Nephron progenitor cell (in vitro differentiated cells): ENCODE measurements at regions not wholly inside any gene's neighbourhood (a gene's known extent, or its start where the extent isn't known, plus 50 kb on each side); places are given as distances from the start of the nearest gene placed in this dataset.
A peak's percentile ranks its signal among the peaks of the same experiment; 100 is the strongest.

Experiments used
- DNase-seq: peaks from one replicate; pipeline ENCODE4 v3.0.0; 2021
- H3K27ac Mint-ChIP-seq: 2 replicates; pipeline ENCODE4 v1.8.0; 2021; ENCODE audit warnings: mild to moderate bottlenecking, moderate library complexity, mixed read lengths
- H3K27me3 Mint-ChIP-seq: 2 replicates; pipeline ENCODE4 v1.8.0; 2021; ENCODE audit warnings: mild to moderate bottlenecking, low read depth, mixed read lengths; ENCODE audit not compliant: poor library complexity
- H3K36me3 Mint-ChIP-seq: 2 replicates; pipeline ENCODE4 v1.8.0; 2021; ENCODE audit warnings: low read depth, mixed read lengths
- H3K4me1 Mint-ChIP-seq: 2 replicates; pipeline ENCODE4 v1.8.0; 2021; ENCODE audit warnings: mixed read lengths
- H3K4me3 Mint-ChIP-seq: 2 replicates; pipeline ENCODE4 v1.8.0; 2021; ENCODE audit warnings: mild to moderate bottlenecking, moderate library complexity, mixed read lengths
- H3K9me3 Mint-ChIP-seq: 2 replicates; pipeline ENCODE4 v1.8.0; 2021; ENCODE audit warnings: mild to moderate bottlenecking, moderate library complexity, mixed read lengths
- TF ChIP-seq, protein P1 (sequence below): fragments of 200-600 bp; sonication (generic); IDR thresholded peaks from 2 replicates; pipeline ENCODE4 v1.5.0; 2021; ENCODE audit warnings: antibody characterized with exemption

DNA sequence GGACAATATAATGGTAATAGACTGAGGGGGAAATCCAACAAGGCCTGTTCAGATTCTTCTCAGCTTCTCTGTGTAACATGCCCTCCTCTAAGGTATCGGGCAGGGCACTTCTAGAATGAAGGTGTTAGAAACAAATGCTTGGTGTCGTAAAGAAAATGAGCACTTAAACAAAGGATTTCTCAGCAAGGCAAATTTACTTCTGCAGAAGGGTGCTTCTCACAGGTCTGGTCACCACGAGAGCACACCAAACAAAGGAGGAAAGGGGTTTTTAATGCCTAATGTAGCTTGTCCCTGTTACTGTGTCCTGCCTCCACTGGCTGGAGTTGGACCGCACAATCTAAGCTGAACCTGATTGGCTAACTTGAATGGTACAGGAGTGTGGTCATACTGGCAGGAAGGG is 642.6 kb upstream of the CDH8 start:
- Mint-ChIP-seq H3K4me1 (peaks cover 18% of the 10 kb centered on the region), H3K4me3 (no peak overlapping the region), H3K36me3 (peaks cover 13% of the 10 kb centered on the region), H3K27me3 (no peaks in the 10 kb centered on the region), H3K9me3 (peaks cover 63% of the 10 kb centered on the region), H3K27ac (no peak overlapping the region)
- TF ChIP-seq, protein P1, sequence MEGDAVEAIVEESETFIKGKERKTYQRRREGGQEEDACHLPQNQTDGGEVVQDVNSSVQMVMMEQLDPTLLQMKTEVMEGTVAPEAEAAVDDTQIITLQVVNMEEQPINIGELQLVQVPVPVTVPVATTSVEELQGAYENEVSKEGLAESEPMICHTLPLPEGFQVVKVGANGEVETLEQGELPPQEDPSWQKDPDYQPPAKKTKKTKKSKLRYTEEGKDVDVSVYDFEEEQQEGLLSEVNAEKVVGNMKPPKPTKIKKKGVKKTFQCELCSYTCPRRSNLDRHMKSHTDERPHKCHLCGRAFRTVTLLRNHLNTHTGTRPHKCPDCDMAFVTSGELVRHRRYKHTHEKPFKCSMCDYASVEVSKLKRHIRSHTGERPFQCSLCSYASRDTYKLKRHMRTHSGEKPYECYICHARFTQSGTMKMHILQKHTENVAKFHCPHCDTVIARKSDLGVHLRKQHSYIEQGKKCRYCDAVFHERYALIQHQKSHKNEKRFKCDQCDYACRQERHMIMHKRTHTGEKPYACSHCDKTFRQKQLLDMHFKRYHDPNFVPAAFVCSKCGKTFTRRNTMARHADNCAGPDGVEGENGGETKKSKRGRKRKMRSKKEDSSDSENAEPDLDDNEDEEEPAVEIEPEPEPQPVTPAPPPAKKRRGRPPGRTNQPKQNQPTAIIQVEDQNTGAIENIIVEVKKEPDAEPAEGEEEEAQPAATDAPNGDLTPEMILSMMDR, result no peak
- no peak for DNase-seq

DNA sequence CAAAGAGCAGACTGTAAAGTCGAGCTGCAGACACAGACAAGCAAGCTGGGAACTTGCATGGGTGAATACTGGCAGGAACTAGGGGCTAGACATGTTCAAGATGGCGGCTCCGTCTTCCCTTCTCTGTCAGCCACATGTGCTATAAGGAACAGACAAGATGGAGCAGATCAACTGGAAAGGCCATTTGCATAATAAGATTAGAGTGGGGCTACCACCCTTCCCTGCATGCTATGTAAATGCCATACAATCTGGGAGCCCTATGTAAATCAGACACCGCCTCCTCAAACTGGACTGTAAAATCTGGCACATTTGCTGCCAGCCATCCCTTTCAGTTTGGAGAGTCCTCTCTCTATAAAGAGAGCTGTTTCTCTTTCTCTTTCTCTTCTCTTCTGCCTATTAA is 640.1 kb upstream of the CDH8 start:
- no peak overlapping the region for H3K4me3 Mint-ChIP-seq
- no peaks in the 10 kb centered on the region for H3K27me3 Mint-ChIP-seq
- H3K4me1 Mint-ChIP-seq, result peaks cover 6% of the 10 kb centered on the region
- no peak overlapping the region for H3K27ac Mint-ChIP-seq
- TF ChIP-seq, protein P1, result no peak
- DNase-seq, result no peak
- peaks cover 13% of the 10 kb centered on the region for H3K36me3 Mint-ChIP-seq
- peaks cover 44% of the 10 kb centered on the region for H3K9me3 Mint-ChIP-seq

DNA sequence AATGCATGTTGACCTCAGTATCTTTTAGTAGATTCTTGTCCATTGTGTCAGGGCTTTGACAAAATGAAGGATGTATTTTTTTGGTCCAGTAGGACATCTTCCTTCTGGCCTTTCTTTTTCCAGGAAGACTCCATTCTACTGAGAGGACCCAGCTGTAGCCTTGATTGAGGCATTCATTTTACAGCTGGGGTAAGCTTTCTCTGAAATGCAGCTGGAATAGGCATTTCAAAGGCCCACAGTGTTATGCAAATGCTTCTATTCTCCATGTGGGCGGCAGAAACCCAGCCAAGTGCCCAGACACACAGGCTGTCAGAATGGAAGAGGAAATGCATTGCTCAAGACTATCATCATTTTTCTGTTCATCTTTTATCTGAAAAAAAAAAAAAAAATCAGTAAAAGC is 629.0 kb upstream of the CDH8 start:
- peaks cover 24% of the 10 kb centered on the region for H3K9me3 Mint-ChIP-seq
- no peak overlapping the region for H3K27ac Mint-ChIP-seq
- peaks cover 4% of the 10 kb centered on the region for H3K36me3 Mint-ChIP-seq
- H3K27me3 Mint-ChIP-seq, result peaks cover 3% of the 10 kb centered on the region
- H3K4me1 Mint-ChIP-seq, result no peaks in the 10 kb centered on the region
- H3K4me3 Mint-ChIP-seq, result no peak overlapping the region
- TF ChIP-seq, protein P1, result no peak
- no peak for DNase-seq

DNA sequence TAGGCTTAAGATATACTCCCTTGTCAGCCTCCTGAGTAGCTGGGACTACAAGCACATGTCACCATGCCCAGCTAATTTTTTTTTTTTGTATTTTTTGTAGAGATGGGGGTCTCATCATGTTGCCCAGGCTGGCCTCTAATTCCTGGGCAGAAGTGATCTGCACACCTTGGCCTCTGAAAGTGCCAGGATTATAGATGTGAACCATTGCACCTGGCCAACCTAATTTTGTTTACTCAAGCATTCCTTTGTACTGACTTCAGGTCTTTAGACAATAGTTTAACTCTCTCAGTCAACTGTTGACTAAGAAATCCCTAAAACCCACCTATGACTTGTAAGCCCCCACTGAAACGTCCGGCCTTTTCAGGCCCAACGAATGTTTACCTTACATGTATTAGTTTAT is 628.3 kb upstream of the CDH8 start:
- Mint-ChIP-seq H3K27me3 (peaks cover 3% of the 10 kb centered on the region), H3K27ac (peak overlapping the region; percentile 16), H3K4me3 (no peak overlapping the region), H3K36me3 (peaks cover 2% of the 10 kb centered on the region), H3K9me3 (peaks cover 26% of the 10 kb centered on the region), H3K4me1 (no peaks in the 10 kb centered on the region)
- DNase-seq, result no peak
- TF ChIP-seq, protein P1, result no peak

DNA sequence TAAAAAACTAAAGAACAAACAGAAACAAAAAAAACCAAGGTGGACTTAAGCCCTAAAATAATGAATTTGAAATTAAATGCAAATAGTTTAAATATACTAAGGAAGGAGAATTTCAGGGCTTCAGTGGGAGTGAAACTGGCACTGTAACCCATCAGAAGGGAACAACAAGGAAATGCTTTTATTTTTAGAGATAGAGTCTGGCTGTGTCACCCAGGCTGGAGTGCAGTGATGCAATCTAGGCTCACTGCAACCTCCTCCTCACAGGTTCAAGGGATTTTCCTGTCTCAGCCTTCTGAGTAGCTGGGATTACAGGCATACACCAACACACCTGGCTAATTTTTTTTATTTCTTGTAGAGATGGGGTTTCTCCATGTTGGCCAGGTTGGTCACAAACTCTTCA is 625.2 kb upstream of the CDH8 start:
- H3K27ac Mint-ChIP-seq, result no peak overlapping the region
- no peaks in the 10 kb centered on the region for H3K36me3 Mint-ChIP-seq
- no peaks in the 10 kb centered on the region for H3K4me1 Mint-ChIP-seq

DNA sequence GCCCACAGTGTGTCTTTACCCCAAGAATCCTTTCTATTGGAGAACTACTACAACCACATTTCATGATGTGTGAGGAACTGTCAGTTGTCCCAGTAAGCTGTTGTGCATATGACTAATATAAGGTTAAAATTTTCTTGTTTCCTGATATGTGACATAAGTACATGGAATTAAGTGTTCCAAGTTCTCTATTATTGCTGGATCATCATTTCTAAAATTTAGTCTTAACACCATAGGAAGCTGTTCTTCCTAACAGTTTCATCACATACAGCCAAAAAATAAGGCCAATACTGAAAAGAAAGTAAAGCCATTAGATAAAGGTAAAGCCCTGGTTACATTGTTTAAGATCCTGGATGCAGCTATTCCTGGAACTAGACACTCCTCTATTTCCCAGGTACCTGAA is 620.9 kb upstream of the CDH8 start:
- Mint-ChIP-seq H3K4me1 (no peaks in the 10 kb centered on the region), H3K27ac (no peak overlapping the region), H3K27me3 (no peaks in the 10 kb centered on the region), H3K4me3 (no peak overlapping the region), H3K9me3 (peaks cover 11% of the 10 kb centered on the region), H3K36me3 (no peaks in the 10 kb centered on the region)
- DNase-seq, result no peak
- TF ChIP-seq, protein P1, result no peak

More for the DNA sequence above, 625.2 kb upstream of the CDH8 start:
- peaks cover 19% of the 10 kb centered on the region for H3K9me3 Mint-ChIP-seq
- TF ChIP-seq, protein P1, result no peak
- no peak for DNase-seq
- H3K27me3 Mint-ChIP-seq, result peaks cover 3% of the 10 kb centered on the region
- no peak overlapping the region for H3K4me3 Mint-ChIP-seq
